Endothelial cell of umbilical vein (primary cell): ENCODE measurements at regions not wholly inside any gene's neighbourhood (a gene's known extent, or its start where the extent isn't known, plus 50 kb on each side); places are given as distances from the start of the nearest gene placed in this dataset.

Source experiments
- BruUV-seq: library from RNA; stranded (reverse); fragments of 400-500 nt; replicated peaks from 2 replicates; lab custom pipeline; 2021; lab: Mats Ljungman, UMichigan
- CTCF ChIA-PET: fragments of 300-600, 350-600 bp; sonication (Branson Sonifier 250); formaldehyde crosslinking; loops from one replicate; lab custom pipeline; 2021; ENCODE audit warnings: antibody characterized with exemption, inconsistent platforms; lab: Charles Lee
- POLR2A ChIA-PET: fragments of 300-600, 350-600 bp; sonication (Branson Sonifier 250); formaldehyde crosslinking; loops from one replicate; lab custom pipeline; 2021; ENCODE audit warnings: antibody characterized with exemption, inconsistent platforms; lab: Charles Lee
- DNase-seq: peaks from one replicate; pipeline ENCODE4 v3.0.0-alpha.2; 2011; ENCODE audit warnings: low read depth, low spot score
- FAIRE-seq: peaks from 2 replicates; lab custom pipeline; 2011; peaks lifted over from hg19 to GRCh38; lab: Jason Lieb, UNC
- H2AFZ ChIP-seq: 2 replicates; pipeline ENCODE4 v1.6.0; 2012; ENCODE audit warnings: low read depth, low read length, control low read depth, inconsistent platforms
- H3K27ac ChIP-seq: 2 replicates; pipeline ENCODE4 v1.5.1; 2011; ENCODE audit warnings: low read depth, mild to moderate bottlenecking, control low read depth, low read length, moderate library complexity; ENCODE audit not compliant: insufficient read depth
- H3K27me3 ChIP-seq, 2 experiments: 2 replicates each; pipeline versions ENCODE4 v1.6.0 to v1.6.1; 2011; ENCODE audit warnings: low read length in 2 of 2, mixed read lengths in 1 of 2; ENCODE audit not compliant: control insufficient read depth in 2 of 2, insufficient read depth in 2 of 2
- H3K36me3 ChIP-seq, 2 experiments: 2 replicates in 1 of 2; 3 replicates in 1 of 2; pipeline ENCODE4 v1.5.1; 2011; ENCODE audit warnings: low read length in 2 of 2, mild to moderate bottlenecking in 1 of 2, moderate library complexity in 1 of 2; ENCODE audit not compliant: control insufficient read depth in 2 of 2, insufficient read depth in 2 of 2; ENCODE audit errors: extremely low read depth in 1 of 2
- H3K4me1 ChIP-seq: 3 replicates; pipeline ENCODE4 v1.5.1; 2011; ENCODE audit warnings: mild to moderate bottlenecking, low read length; ENCODE audit not compliant: control insufficient read depth, insufficient read depth; ENCODE audit errors: extremely low read depth
- H3K4me2 ChIP-seq: 2 replicates; pipeline ENCODE4 v1.6.1; 2011; ENCODE audit warnings: low read length, control low read depth, mixed read lengths; ENCODE audit not compliant: insufficient read depth
- H3K4me3 ChIP-seq, 3 experiments: fragments of 200-600 bp in 1 of 3; sonication (generic), shearing (Covaris generic) in 1 of 3; replicated peaks in 1 of 3; 2 replicates each; pipeline ENCODE4 v1.5.1; 2011 to 2016; ENCODE audit warnings: control low read depth in 3 of 3, low read length in 3 of 3, mild to moderate bottlenecking in 2 of 3, inconsistent platforms in 1 of 3, low read depth in 1 of 3, moderate library complexity in 1 of 3; ENCODE audit not compliant: insufficient read depth in 1 of 3
- H3K79me2 ChIP-seq: 2 replicates; pipeline ENCODE4 v1.6.0; 2012; ENCODE audit warnings: low read length, inconsistent platforms; ENCODE audit not compliant: control insufficient read depth, insufficient read depth
- H3K9ac ChIP-seq: replicated peaks from 2 replicates; pipeline ENCODE3; 2011; ENCODE audit warnings: low read length, control low read depth; ENCODE audit not compliant: insufficient read depth; ENCODE audit errors: extremely low read depth
- H3K9me1 ChIP-seq: replicated peaks from 3 replicates; pipeline ENCODE4 v1.6.0; 2011; ENCODE audit warnings: mild to moderate bottlenecking, low read length; ENCODE audit not compliant: control insufficient read depth, insufficient read depth; ENCODE audit errors: extremely low read depth
- H3K9me3 ChIP-seq: replicated peaks from 2 replicates; pipeline ENCODE4 v1.5.1; 2012; ENCODE audit warnings: low read length, inconsistent platforms; ENCODE audit not compliant: control insufficient read depth, insufficient read depth
- H4K20me1 ChIP-seq: replicated peaks from 2 replicates; pipeline ENCODE3; 2011; ENCODE audit warnings: mild to moderate bottlenecking, low read length; ENCODE audit not compliant: control insufficient read depth, insufficient read depth; ENCODE audit errors: extremely low read depth
- EZH2 ChIP-seq: IDR thresholded peaks from 2 replicates; pipeline ENCODE4 v1.6.1; 2012; ENCODE audit warnings: borderline replicate concordance, low read depth, mild to moderate bottlenecking, moderate library complexity, low read length, inconsistent platforms; ENCODE audit not compliant: severe bottlenecking
- FOS ChIP-seq: IDR thresholded peaks from 2 replicates; pipeline ENCODE4 v1.6.1; 2011; ENCODE audit warnings: mild to moderate bottlenecking, low read length, moderate library complexity, borderline replicate concordance; ENCODE audit not compliant: insufficient read depth
- GATA2 ChIP-seq: IDR thresholded peaks from 2 replicates; pipeline ENCODE4 v1.7.0; 2011; ENCODE audit warnings: low read depth, mild to moderate bottlenecking, moderate library complexity, mixed read lengths, low read length; ENCODE audit not compliant: insufficient read length, insufficient read depth
- JUN ChIP-seq: IDR thresholded peaks from 2 replicates; pipeline ENCODE4 v1.6.1; 2011; ENCODE audit warnings: borderline replicate concordance, low read depth; ENCODE audit not compliant: insufficient read length, insufficient read depth
- MYC ChIP-seq: IDR thresholded peaks from one replicate; pipeline ENCODE4 v1.6.1; 2011; ENCODE audit warnings: mild to moderate bottlenecking, low read depth, low read length
- POLR2A ChIP-seq: IDR thresholded peaks from 2 replicates; pipeline ENCODE4 v1.6.1; 2012; ENCODE audit warnings: low read depth, mild to moderate bottlenecking, control low read depth, low read length
- POLR2AphosphoS5 ChIP-seq: IDR thresholded peaks from 2 replicates; pipeline ENCODE4 v1.6.1; 2012; ENCODE audit warnings: low read depth, mild to moderate bottlenecking, control low read depth, low read length, moderate library complexity; ENCODE audit not compliant: insufficient read depth
- dilution Hi-C: fragments of 300-500 bp; cut with MboI; formaldehyde crosslinking; loops from one replicate; pipeline ENCODE4 v1.15.0; 2019; ENCODE audit warnings: low sequenced_read_pairs; ENCODE audit not compliant: extremely low pct_ligation_motif_present
- intact Hi-C: fragments of 100-400 bp; cut with micrococcal nuclease; formaldehyde crosslinking; loops from one replicate; pipeline ENCODE4 v1.10.0; 2022
- TF ChIP-seq, protein P1 (sequence below): IDR thresholded peaks from 2 replicates; pipeline ENCODE4 v1.6.1; 2011; ENCODE audit not compliant: insufficient read depth, insufficient read length
- TF ChIP-seq, protein P2 (sequence below), 2 donors: IDR thresholded peaks; 1 replicate in 1 of 2; 2 replicates in 1 of 2; pipeline ENCODE4 v1.5.1; 2011; ENCODE audit warnings: low read length in 2 of 2, mild to moderate bottlenecking in 2 of 2, moderate library complexity in 2 of 2, control low read depth in 1 of 2, inconsistent platforms in 1 of 2, low read depth in 1 of 2; ENCODE audit not compliant: insufficient read depth in 1 of 2; ENCODE audit errors: extremely low read depth in 1 of 2

DNA sequence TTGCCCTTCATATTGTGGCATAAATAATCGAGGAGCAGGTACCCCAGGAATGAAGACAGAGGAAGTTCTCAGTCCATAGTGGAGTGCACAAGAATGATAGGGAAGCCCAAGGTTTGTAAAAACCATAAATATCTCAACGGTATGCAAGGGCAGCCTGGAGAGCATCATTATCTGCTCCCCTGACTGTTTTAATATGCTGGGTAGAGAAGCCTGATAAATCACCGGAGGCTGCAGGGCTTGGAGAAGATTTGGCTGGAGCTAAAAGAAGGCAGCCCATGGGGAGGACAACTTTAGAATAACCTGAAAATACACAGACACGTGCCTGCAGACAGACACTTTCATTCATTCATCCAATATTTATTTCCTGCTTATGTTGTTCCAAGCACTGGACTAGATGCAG, 205.2 kb upstream of the RPL38 start:
- no TSS peak for BruUV-seq
- no peaks in the 10 kb centered on the region for H4K20me1 ChIP-seq
- no peaks in the 10 kb centered on the region for H3K4me1 ChIP-seq
- no peak for FAIRE-seq
- no peak overlapping the region for H2AFZ ChIP-seq
- no peaks in the 10 kb centered on the region for H3K9me1 ChIP-seq
- H3K27ac ChIP-seq: no peak overlapping the region
- H3K4me3 ChIP-seq: no peak overlapping the region
- TF ChIP-seq MYC (no peak), POLR2AphosphoS5 (no peak), POLR2A (no peak), EZH2 (no peak), JUN (no peak), GATA2 (no peak), FOS (no peak)
- TF ChIP-seq, protein P1, sequence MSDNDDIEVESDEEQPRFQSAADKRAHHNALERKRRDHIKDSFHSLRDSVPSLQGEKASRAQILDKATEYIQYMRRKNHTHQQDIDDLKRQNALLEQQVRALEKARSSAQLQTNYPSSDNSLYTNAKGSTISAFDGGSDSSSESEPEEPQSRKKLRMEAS: no peak
- TF ChIP-seq, protein P2, sequence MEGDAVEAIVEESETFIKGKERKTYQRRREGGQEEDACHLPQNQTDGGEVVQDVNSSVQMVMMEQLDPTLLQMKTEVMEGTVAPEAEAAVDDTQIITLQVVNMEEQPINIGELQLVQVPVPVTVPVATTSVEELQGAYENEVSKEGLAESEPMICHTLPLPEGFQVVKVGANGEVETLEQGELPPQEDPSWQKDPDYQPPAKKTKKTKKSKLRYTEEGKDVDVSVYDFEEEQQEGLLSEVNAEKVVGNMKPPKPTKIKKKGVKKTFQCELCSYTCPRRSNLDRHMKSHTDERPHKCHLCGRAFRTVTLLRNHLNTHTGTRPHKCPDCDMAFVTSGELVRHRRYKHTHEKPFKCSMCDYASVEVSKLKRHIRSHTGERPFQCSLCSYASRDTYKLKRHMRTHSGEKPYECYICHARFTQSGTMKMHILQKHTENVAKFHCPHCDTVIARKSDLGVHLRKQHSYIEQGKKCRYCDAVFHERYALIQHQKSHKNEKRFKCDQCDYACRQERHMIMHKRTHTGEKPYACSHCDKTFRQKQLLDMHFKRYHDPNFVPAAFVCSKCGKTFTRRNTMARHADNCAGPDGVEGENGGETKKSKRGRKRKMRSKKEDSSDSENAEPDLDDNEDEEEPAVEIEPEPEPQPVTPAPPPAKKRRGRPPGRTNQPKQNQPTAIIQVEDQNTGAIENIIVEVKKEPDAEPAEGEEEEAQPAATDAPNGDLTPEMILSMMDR (IDR thresholded peaks at IDR 0.05; ENCODE audit: extremely low read depth in 1 of 2, insufficient read depth in 1 of 2, low read depth in 1 of 2, low read length in 2 of 2): no peak
- H3K79me2 ChIP-seq: no peaks in the 10 kb centered on the region
- DNase-seq: no peak
- H3K9me3 ChIP-seq: no peaks in the 10 kb centered on the region
- CTCF ChIA-PET: no interaction called here
- H3K9ac ChIP-seq: no peak overlapping the region
- H3K27me3 ChIP-seq: no peaks in the 10 kb centered on the region
- intact Hi-C loops: no loop called here
- no peaks in the 10 kb centered on the region for H3K36me3 ChIP-seq
- dilution Hi-C loops: no loop called here
- no peak overlapping the region for H3K4me2 ChIP-seq
- POLR2A ChIA-PET: no interaction called here
